ENCODE measurements at regions not wholly inside any gene's neighbourhood (a gene's known extent, or its start where the extent isn't known, plus 50 kb on each side); places are given as distances from the start of the nearest gene placed in this dataset.

GRCh38 chr2:166716968-166717367 lies 171.3 kb upstream of the XIRP2 start:
- Histone ChIP-seq H3K27ac (ENCODE audit: low read depth in 1 of 2, low read length in 2 of 2) (no peak overlapping the region), H4K20me1 (ENCODE audit: insufficient read depth, low read length) (no peaks in the 10 kb centered on the region), H3K9me3 (replicated peaks in 1 of 2; ENCODE audit: control insufficient read depth in 1 of 2, insufficient read depth in 1 of 2, low read length in 2 of 2) (peaks cover 0 to 7% of the 10 kb centered on the region in 2 donors), H3K27me3 (ENCODE audit: control insufficient read depth in 2 of 2, insufficient read depth in 2 of 2, low read length in 2 of 2) (no peaks in the 10 kb centered on the region), H3K4me3 (replicated peaks in 1 of 3; ENCODE audit: low read depth in 2 of 3, low read length in 3 of 3) (no peak overlapping the region), H3K9ac (ENCODE audit: insufficient read depth, low read length, poor library complexity, severe bottlenecking) (no peak overlapping the region), H3K4me2 (replicated peaks; ENCODE audit: extremely low read depth, low read length, poor library complexity, severe bottlenecking) (no peak overlapping the region), H3K4me1 (ENCODE audit: control insufficient read depth in 1 of 2, insufficient read depth in 2 of 2, low read length in 2 of 2) (no peaks in the 10 kb centered on the region), H2AFZ (ENCODE audit: insufficient read depth, low read depth, low read length, poor library complexity, severe bottlenecking) (no peak overlapping the region), H3K79me2 (ENCODE audit: insufficient read depth, low read length) (no peaks in the 10 kb centered on the region), H3K36me3 (replicated peaks in 1 of 2; ENCODE audit: control insufficient read depth in 1 of 2, insufficient read depth in 2 of 2, low read length in 2 of 2) (no peaks in the 10 kb centered on the region)
- no peak for DNase-seq
- Mint-ChIP-seq H3K27ac (no peak overlapping the region), H3K4me1 (no peaks in the 10 kb centered on the region), H3K9me3 (peaks cover under 1 to 11% (median 8%) of the 10 kb centered on the region in 7 donors), H3K36me3 (no peaks in the 10 kb centered on the region), H3K4me3 (no peak overlapping the region), H3K27me3 (ENCODE audit: low read depth in 3 of 3) (no peaks in the 10 kb centered on the region)
- intact Hi-C loops (cut with micrococcal nuclease) = no loop called here
- no peak for TF ChIP-seq CTCF (IDR thresholded peaks at IDR 0.05)

GRCh38 chr2:166700079-166700478 lies 188.2 kb upstream of the XIRP2 start:
- Histone ChIP-seq H3K27ac (ENCODE audit: low read depth in 1 of 2, low read length in 2 of 2) (no peak overlapping the region), H3K4me3 (replicated peaks in 1 of 3; ENCODE audit: low read depth in 2 of 3, low read length in 3 of 3) (no peak overlapping the region), H2AFZ (ENCODE audit: insufficient read depth, low read depth, low read length, poor library complexity, severe bottlenecking) (no peak overlapping the region), H3K79me2 (ENCODE audit: insufficient read depth, low read length) (no peaks in the 10 kb centered on the region), H3K4me1 (ENCODE audit: control insufficient read depth in 1 of 2, insufficient read depth in 2 of 2, low read length in 2 of 2) (no peaks in the 10 kb centered on the region), H3K9me3 (replicated peaks in 1 of 2; ENCODE audit: control insufficient read depth in 1 of 2, insufficient read depth in 1 of 2, low read length in 2 of 2) (no peaks in the 10 kb centered on the region), H3K27me3 (ENCODE audit: control insufficient read depth in 2 of 2, insufficient read depth in 2 of 2, low read length in 2 of 2) (no peaks in the 10 kb centered on the region), H4K20me1 (ENCODE audit: insufficient read depth, low read length) (no peaks in the 10 kb centered on the region), H3K36me3 (replicated peaks in 1 of 2; ENCODE audit: control insufficient read depth in 1 of 2, insufficient read depth in 2 of 2, low read length in 2 of 2) (no peaks in the 10 kb centered on the region), H3K4me2 (replicated peaks; ENCODE audit: extremely low read depth, low read length, poor library complexity, severe bottlenecking) (no peak overlapping the region), H3K9ac (ENCODE audit: insufficient read depth, low read length, poor library complexity, severe bottlenecking) (no peak overlapping the region)
- H3K36me3 Mint-ChIP-seq = no peaks in the 10 kb centered on the region
- intact Hi-C loops (cut with micrococcal nuclease) = no loop called here
- no peak overlapping the region for H3K27ac Mint-ChIP-seq
- peaks cover 0 to 3% (median 0%) of the 10 kb centered on the region in 7 donors for H3K9me3 Mint-ChIP-seq
- H3K4me1 Mint-ChIP-seq = no peaks in the 10 kb centered on the region
- H3K27me3 Mint-ChIP-seq (ENCODE audit: low read depth in 3 of 3) = no peaks in the 10 kb centered on the region
- TF ChIP-seq CTCF (IDR thresholded peaks at IDR 0.05) = no peak
- DNase-seq = no peak
- H3K4me3 Mint-ChIP-seq = no peak overlapping the region
- no CpG with 5 or more reads among the region's 2 CpGs for WGBS (ENCODE audit: insufficient coverage)
